ENCODE measurements at regions not wholly inside any gene's neighbourhood (a gene's known extent, or its start where the extent isn't known, plus 50 kb on each side); places are given as distances from the start of the nearest gene placed in this dataset.

GRCh38 chr2:14554849-14555545, 77.5 kb upstream of the LRATD1 start:
- no peak for TF ChIP-seq EZH2 (IDR thresholded peaks at IDR 0.05; ENCODE audit: borderline replicate concordance, low read depth, low read length, severe bottlenecking)
- no peak for TF ChIP-seq CTCF (IDR thresholded peaks at IDR 0.05; ENCODE audit: extremely low read depth in 1 of 2, insufficient read depth in 1 of 2, low read depth in 1 of 2, low read length in 2 of 2)
- TF ChIP-seq POLR2A (IDR thresholded peaks at IDR 0.05; ENCODE audit: low read depth, low read length), result no peak
- no peak for TF ChIP-seq MYC (IDR thresholded peaks at IDR 0.05; ENCODE audit: low read depth, low read length)
- no peak for TF ChIP-seq FOS (IDR thresholded peaks at IDR 0.05; ENCODE audit: borderline replicate concordance, insufficient read depth, low read length)
- TF ChIP-seq POLR2AphosphoS5 (IDR thresholded peaks at IDR 0.05; ENCODE audit: insufficient read depth, low read depth, low read length), result no peak
- no peak for TF ChIP-seq GATA2 (IDR thresholded peaks at IDR 0.05; ENCODE audit: insufficient read depth, insufficient read length, low read depth, low read length)

All from endothelial cell of umbilical vein (primary cell).